ENCODE measurements at regions not wholly inside any gene's neighbourhood (a gene's known extent, or its start where the extent isn't known, plus 50 kb on each side); places are given as distances from the start of the nearest gene placed in this dataset.
"Not testable (repeated sequence)": the region's sequence is repeated elsewhere in the genome, so short reads cannot be mapped to it uniquely, and the experiment has no call there.

GRCh38 chr10:9825491-9826018, 1192.1 kb upstream of the CELF2 start:
- DNase-seq, result no peak

GRCh38 chr10:9828110-9828509, 1189.6 kb upstream of the CELF2 start:
- no peak for DNase-seq

DNA sequence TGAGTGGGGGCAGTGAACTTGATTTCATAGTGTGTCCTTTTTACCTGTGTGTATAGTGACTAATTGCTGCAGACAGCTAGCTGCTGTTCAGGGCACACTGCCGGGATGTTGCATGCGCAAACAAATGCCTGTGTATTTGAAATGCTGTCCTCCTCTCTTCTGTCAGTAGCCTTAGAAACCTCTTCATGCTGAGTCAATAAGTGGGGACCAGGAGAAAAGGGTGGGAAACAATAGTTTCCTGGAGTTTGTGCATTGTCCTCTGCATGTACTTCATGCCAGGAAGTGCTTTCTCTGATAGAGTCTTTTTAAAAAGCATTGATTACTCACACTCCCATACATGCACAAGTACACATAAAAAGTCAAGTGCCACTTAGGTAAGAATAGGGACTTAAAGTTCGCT, 1183.7 kb upstream of the CELF2 start:
- DNase-seq, result no peak

GRCh38 chr10:9834434-9834833, 1183.2 kb upstream of the CELF2 start:
- DNase-seq, result no peak

GRCh38 chr10:9845075-9845474, 1172.6 kb upstream of the CELF2 start:
- no peak for DNase-seq

GRCh38 chr10:9848278-9848677, 1169.4 kb upstream of the CELF2 start:
- no peak for DNase-seq

DNA sequence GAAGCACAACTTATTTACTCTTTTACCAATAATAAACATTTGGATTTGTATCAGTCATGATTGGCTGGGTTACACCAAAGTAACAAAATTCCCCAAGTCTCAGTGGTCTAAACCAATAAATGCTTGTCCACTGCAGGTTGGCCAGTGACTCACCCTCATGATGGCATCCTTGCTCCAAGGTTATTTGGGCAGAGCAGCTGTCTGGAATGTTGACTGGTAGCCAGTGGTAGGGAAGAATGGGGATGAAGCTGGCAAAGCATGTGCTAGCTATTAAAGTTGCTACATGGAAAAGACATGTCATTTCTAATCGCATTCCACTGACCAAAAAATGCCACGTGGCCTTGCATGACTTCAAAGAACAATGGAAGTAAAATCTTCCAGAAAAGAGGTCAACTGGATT, 1168.7 kb upstream of the CELF2 start:
- DNase-seq, result no peak

DNA sequence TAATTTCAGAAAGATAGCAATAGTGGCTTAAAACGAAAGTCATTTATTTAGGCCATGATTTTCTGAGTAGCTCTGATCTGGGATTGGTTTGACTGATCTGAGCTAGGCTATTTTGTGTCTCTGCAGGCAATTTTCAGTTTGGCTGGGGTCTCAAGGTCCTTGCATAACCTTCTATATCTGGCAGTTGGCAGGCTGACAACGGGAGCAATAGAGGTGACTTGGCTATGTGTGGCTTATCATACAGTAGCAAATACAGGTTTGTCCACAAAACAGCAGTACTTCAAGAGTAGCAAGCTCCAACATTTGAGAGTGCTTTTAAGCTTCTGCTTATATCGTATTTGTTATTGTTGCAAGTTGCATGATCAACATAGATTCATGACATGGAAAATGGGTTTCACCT, 1167.3 kb upstream of the CELF2 start:
- DNase-seq, result no peak

DNA sequence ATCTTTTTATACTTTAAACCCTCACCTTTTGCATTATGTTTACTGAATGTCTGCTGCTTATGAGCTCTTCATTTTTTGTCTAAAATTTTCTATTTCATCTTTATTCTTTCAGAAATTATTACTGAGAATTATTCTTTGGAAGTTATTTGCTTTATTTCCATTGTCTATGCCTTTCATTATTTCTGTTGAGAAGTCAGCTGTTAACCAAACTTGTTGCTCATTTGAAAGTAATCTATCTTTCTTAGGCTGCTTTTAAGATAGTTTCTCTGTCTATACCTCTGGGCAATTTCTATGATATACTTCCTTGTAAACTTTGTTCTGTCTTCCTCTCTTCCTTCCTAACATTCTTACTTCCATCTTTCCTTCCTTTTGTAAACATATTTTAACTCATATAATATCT, 1165.9 kb upstream of the CELF2 start:
- no peak for DNase-seq

GRCh38 chr10:9853405-9854355, 1164.0 kb upstream of the CELF2 start:
- no peak for DNase-seq

GRCh38 chr10:9855451-9855850, 1162.2 kb upstream of the CELF2 start:
- not testable (repeated sequence) for DNase-seq

- no peak for DNase-seq
Observed at GRCh38 chr10:9858816-9859215, 1158.9 kb upstream of the CELF2 start.

- DNase-seq, result no peak
Observed at GRCh38 chr10:9860045-9860444, 1157.6 kb upstream of the CELF2 start.

GRCh38 chr10:9863559-9864121, 1154.0 kb upstream of the CELF2 start:
- DNase-seq, result no peak

- DNase-seq, result no peak
Observed at GRCh38 chr10:9868499-9868898, 1149.2 kb upstream of the CELF2 start.

DNA sequence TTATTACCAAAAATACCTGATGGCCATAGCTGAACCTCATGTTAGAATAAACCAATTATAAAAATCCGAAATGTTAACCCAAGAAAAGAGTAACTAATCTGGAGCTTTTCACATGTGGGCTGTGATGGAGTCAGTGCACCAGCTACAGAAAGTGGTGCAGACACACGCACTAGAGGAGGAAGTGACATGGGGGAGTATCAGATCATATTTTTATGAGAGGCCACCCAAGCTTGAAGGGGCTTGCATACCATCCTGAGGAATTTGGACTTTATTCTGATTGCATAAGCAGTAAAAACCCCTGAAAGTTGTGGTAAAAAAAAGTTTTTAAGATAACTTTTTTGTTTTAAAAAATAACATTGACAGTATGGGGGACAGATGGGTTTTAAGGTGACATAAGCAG, 1148.5 kb upstream of the CELF2 start:
- DNase-seq, result no peak

- DNase-seq, result no peak
Observed at GRCh38 chr10:9869606-9870176, 1148.0 kb upstream of the CELF2 start.

DNA sequence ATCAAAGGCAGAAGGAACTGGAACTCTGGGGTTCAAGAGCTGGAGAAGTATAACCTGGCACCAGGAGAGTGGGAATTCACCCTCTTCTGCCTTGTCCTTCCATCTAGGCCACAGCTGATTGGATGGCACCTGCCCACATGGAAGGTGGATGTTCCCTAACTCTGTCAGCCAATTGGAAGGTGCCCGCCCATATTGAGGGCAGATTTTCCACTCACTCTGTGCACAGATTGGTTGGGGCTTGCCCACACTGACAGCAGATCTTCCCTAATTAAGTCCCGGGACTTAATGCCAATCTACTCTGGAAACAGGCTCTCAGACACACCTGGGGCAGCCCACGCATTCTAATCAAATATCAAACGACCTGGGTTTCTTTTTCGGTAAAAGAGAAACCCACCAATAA, 1142.3 kb upstream of the CELF2 start:
- no peak for DNase-seq

- DNase-seq, result no peak
Observed at GRCh38 chr10:9877978-9878377, 1139.7 kb upstream of the CELF2 start.

- DNase-seq, result no peak
Observed at GRCh38 chr10:9878383-9878782, 1139.3 kb upstream of the CELF2 start.

DNA sequence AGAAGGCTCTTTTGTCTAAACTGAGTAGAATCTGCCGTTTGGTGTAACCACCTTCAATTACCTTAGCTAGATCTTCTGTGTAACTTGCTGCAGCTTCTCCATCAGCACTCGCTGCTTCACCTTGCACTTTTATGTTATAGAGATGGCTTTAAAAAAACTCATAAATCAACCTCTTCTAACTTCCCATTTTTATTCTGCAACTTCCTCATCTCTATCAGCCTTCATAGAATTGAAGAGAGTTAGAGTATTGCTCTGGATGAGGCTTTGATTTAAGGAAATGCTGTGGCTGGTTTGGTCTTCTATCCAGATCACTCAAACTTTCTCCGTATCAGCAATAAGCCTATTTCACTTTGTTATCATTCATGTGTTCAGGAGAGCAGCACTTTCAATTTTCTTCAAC, 1131.9 kb upstream of the CELF2 start:
- no peak for DNase-seq

DNA sequence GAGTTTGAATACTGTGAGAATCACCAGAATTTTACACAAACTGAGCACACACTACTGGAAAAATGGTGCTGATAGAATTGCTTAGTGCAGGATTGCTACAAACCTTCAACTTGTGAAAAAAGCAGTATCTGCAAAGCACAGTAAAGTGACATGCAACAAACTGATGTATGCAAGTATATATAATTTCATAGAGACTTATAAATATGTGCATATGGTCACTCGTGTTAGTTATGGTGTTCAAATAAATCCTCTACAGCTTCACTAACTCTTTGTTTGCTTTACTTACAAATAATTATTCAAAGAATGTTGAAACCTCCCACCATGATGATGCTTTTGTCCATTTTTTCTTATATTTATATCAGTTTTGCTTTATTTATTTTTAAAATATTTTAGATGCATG, 1130.9 kb upstream of the CELF2 start:
- no peak for DNase-seq

DNA sequence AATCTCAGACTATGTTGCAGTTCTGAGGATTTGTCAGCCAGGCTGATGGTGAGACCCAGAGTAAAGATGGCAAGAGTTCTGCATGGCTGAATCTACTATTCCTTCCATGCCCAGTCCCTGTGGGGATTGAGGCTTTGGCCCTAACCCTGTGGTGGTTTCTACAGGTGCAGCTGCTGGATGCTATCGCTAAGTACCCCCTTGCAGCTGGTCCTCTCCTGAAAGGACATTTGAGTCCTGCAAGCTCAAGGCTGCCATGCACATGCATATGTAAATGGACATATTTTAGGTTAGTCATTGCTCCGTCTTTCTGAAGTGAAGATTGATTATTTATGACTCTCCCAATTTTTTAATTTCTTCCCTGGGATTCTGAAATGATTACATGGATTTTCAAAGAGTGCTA, 1122.2 kb upstream of the CELF2 start:
- no peak for DNase-seq

DNA sequence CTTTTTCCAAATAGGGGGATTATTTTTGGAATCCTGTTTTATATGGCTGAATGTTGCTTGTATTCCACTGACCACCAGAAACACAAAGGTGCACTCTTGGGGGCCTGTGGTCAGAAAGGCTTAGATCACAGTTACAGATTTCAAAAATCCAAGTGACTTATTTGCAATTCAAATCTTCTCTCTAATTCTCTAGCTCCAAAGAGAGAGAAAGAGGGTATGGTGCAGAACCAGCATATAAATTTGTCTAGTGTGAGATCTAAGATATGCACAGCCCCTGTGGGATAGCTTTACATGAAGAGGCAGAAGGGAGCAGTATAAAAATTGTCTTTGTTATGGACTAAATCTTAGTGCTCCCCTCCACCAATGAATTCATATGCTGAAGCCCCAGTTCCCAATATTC, 1121.7 kb upstream of the CELF2 start:
- no peak for DNase-seq
